T-helper 1 cell treated with Interleukin-12 subunit alpha and Interleukin-12 subunit beta and Interleukin-4 antibody, amounts not matched to agents 30 ng/mL and 1 ng/mL, for 36 hours (primary cell): ENCODE measurements at regions not wholly inside any gene's neighbourhood (a gene's known extent, or its start where the extent isn't known, plus 50 kb on each side); places are given as distances from the start of the nearest gene placed in this dataset.

Source experiments
- intact Hi-C: fragments of 100-400 bp; cut with micrococcal nuclease; formaldehyde crosslinking; loops from one replicate; pipeline ENCODE4 v1.15.1; 2024

DNA sequence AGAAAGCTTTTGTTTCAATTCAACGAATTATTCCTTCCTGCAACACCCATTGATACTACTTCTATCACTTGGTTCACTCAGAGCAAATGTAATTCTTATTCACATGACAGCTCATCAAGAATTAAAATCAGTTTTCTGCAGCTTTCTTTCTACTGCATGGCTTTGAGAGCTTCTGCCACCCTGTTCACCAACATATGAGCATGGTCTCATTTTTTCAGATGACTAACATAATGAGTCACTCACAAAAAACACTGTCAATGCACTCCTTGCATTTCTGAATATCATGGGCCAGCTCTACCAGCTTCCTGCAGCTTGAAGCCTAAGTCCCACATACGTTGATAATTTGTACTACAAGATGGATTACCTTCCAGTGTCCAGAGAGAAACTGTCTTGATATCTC is 342.9 kb downstream of the LRATD1 start:
- intact Hi-C loops: no loop called here

DNA sequence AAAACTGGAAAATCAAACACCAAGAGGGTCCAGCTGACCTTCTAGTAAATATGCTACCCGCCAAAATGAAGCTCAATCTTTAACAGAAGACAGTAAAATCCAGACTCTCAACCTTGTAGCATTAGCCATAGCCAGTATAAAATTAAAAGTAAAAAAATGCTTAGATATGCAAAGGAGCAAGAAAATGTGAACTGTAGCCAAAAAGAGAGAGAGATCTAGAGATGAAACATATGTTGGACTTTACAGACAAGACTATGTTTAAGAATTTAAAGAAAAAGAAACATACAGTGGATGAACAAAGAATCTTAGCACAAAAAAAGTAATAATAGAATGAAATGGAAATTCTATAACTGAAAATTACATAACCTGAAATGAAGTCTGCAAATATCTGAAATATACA is 344.5 kb downstream of the LRATD1 start:
- intact Hi-C loops: no loop called here

DNA sequence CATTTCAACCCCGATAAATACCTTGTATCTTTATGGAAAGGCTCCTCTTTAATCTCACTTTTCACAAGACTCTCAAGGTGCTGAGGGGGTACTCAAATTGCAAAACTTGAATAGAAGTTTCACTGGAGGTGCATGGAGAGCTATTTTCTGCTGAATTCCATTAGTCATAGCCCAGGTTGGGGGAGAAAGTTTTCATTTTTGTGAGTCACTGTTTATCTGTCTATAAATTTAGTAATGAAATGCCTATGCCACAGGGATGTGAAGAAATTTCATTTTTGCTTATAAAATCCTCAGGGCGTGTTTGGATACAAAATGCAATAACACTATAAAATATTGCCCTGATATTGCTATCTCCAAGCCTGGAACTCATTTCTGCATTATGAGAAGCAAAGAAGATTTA is 346.3 kb downstream of the LRATD1 start:
- intact Hi-C loops: no loop called here

DNA sequence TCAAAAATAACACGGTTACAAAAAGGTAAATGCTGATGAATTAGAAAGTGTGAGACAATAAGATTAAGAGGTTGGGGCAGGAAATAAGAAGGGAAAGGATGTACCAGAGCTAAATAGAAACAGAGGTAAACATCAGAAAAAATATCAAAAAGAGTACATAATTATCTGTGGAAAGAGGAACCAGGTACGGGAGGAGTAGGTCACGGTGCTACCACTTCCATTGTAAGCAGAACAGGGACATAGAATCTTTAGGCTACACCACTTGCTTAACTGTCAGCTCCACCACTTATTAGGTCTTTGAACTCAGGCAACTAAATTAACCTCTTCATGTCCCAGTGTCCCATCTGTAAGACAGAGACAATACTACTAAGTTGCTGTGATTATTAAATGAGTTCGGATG is 350.3 kb downstream of the LRATD1 start:
- intact Hi-C loops: no loop called here

DNA sequence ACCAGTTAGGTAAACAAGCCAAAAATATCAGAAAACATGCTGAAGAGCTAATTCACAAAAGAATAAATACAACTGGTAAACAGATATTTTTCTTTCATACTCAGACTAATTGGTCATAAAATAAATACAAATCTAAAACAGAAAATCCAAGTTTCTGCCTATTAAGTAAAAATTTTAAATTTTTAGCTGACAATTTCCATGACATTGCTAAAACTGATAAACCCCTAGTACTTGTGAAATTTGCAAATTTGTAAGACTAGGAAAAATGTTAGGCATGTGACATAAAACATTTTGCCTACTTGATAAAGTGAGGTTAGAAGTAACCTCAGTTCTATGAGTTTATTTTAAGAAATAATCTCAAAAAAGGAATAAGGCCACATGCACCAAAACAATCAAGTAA is 356.1 kb downstream of the LRATD1 start:
- intact Hi-C loops: no loop called here

DNA sequence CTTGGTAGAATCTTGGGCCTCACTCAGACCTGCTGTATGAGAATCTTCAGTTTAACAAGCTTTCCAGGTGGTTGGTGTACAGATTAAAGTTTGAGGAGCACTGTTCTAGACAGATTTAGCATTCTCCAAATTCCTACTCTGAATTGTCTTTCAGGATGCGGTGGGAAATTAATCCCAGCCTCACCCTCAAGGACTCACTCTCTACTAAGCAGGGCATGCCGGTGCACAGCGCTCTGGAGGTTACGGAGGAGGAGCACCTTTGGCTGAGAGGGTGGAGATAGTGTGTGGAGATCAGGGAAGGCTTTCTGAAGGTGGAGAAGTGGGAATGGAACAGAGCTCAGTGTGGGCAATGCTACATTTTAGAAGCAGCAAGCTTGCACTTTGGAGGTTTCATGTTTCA is 359.2 kb downstream of the LRATD1 start:
- intact Hi-C loops: no loop called here

DNA sequence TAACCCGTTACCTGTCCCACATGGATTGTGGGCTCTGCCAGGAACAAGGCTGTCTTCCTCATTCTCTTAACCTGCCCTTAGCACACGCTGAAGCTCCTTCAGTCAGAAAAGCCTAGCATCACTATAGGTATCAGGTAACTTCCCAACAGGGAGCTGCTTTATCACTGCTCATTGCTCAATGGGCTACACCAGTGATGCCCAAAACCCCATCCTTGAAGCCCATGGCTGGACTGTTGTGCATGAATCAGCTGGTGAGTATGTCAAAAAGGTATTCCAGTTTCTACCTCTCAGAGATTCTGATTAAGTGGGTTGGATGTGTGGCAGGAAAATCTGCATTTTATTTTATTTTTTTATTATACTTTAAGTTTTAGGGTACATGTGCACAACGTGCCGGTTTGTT is 362.2 kb downstream of the LRATD1 start:
- intact Hi-C loops: no loop called here

DNA sequence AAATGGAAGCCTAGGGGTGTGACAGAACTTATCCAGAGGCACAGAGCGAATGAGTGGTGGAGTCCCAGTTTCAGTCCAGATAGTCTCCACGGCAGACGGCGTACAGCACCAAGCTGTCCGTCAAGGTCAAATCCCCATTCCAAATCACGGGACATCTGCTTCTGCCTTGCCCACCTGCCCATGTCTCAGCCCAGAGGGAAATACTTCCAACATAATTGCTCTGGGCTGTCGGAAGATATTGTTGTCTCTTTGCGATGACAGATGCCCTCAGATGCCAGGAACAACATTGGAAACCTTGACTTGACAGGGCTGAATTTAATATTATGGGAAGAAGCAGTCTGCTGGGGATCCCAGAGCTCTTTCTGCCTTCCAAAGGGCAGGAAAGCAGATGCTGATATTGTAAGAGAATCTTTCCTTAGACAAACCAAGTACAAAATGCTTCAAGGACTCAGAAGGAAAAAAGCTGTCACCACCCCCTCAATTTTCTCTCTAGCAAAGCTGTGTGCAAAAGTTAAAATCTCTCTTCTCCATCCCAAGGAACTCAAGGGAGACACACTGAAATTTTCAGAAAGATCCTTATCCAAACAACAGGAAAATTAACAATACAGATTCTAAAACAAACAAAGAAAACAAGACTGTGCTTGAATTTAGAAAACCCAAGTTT is 364.0 kb downstream of the LRATD1 start:
- intact Hi-C loops: no loop called here

DNA sequence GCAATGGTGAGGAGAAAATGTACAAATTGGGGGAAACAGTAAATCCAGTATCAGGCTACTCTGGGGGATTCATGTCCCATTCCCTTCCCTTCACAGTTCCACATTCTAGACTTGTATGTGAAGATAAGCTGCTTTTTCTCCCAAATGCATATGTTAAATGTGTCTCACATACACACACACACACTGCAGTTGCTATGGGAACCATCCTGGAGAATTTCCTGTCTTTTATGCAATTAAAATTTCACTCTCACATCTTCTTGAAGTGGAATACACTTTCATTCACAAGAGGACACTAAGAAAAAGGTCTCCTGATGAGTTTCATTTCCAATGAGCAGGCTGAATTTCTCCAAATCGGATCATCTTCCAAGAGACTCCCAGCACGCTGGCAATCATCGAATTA is 366.0 kb downstream of the LRATD1 start:
- intact Hi-C loops: no loop called here

DNA sequence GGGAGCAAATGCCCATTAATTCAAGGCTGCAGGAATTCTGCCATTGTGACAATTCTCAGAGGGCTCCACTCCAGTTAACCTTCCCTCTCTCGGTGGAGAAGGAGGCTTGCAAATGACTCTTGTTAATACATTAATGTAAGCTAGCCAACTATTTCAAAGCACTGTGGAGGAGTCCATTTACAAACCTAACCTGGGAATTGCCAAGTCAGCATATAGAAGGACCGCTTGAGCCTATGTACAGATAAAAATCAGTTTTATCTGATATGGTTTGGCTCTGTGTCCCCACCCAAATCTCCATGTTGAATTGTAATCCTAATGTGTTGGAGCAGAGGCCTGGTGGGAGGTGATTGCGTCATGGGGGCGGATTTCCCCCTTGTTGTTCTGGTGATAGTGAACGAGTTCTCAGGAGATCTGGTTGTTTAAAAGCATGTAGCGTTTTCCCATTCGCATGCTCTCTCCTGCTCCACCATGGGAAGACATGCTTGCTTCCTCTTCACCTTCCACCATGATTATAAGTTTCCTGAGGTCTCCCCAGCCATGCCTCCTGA is 366.7 kb downstream of the LRATD1 start:
- intact Hi-C loops: no loop called here

DNA sequence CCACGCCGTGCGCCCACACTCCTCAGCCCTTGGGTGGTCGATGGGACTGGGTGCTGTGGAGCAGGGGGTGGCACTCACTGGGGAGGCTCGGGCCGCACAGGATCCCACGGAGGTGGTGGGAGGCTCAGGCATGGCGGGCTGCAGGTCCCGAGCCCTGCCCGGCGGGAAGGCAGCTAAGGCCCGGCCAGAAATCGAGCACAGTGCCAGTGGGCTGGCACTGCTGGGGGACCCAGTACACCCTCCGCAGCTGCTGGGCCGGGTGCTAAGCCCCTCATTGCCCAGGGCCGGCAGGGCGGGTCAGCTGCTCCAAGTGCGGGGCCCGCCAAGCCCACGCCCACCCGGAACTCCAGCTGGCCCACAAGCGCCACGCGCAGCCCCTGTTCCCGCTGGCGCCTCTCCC is 370.0 kb downstream of the LRATD1 start:
- intact Hi-C loops: loop anchor here (10.0 kb wide), 1 partner anchor 152 kb away; no protein-coding TSS in a partner anchor

DNA sequence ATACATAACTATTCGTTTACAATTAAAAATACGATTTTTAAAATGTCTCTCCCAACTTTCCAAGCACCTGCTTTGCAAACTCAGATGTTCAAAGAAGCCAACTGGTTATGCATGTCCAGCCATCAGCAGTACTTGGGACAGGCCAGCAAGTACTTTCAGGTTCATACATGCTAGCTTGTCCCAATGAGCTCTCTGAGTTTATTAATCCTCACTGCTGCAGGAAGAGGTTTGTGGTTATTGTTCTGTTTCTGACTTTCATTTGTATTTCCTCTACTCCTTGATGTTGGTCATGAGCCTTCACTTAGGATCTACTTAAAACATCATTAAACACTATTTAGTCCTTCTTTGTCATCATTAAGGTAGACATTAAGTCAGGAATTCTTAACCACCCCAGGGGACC is 374.1 kb downstream of the LRATD1 start:
- intact Hi-C loops: loop anchor here (10.0 kb wide), 1 partner anchor 148 kb away; no protein-coding TSS in a partner anchor

DNA sequence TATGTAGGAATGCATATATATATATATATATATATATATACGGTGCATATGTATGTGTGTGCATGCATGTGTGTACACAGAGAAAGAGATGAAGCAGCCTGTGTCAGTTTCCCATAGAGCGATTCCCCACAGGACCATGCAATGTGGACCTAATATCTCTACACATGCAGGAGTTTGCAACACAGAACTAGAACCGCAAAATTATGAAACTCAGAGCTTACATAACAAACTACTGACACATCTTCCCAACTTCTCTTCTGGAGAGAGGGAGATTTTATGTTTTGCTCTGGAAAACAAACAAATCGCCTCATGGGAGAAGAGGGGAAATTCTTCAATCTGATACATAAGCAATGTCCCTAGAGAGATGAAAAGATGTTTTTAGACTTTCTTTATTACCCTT is 377.2 kb downstream of the LRATD1 start:
- intact Hi-C loops: loop anchor here (10.0 kb wide), 1 partner anchor 145 kb away; no protein-coding TSS in a partner anchor

DNA sequence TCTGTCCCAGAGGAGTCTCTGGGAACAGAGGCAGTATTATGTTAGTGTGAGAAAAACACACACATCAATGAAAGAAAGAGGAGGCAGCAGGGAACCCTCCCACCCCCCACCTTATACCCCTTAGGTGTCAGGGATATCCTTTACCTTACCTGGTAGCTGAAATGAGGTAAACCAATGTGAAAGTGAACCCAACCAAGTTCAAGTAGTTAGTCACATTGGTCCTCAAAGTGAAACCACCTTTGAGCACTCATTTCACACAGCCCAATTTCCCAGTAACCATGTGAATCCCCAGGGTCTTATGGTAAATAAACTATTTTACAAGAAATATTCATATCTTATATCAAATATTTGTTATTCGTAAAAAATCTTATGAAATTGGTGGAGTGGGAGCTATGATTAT is 377.8 kb downstream of the LRATD1 start:
- intact Hi-C loops: no loop called here

DNA sequence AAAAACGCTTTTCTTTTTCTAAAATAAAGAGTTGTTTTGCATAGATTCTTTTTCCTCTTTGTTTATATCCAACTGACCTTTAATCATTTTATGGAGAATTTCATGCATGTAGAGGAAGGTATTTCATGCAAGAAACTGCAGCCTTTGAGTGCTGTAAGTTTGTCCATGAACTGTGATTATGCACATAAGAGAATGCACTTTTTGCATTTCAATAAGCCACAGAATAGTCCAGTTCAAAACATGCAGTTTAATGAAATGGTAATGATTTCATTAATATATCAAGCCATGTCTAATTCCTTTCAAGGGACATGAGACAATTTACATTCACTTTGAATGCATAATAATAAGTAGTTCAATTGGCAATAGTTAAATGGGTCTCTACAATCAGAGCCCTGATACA is 386.3 kb downstream of the LRATD1 start:
- intact Hi-C loops: no loop called here

DNA sequence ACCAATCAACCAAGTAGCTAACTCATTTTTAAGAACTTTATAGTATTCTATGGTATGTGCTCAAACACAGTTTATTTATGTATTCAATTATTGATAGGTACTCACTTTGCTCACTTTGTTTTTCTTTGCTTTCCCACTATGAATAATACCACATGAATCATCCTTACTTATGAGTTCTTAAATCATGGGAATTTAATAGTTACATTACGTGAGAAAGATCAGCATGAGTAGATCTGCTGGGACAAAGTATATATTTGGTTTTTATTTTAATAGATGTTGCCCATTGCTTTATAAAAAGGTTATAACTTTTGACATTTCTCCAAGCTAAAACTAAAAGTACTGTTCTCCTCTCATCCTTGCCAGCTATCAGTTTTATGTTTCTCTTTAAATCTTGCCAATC is 390.7 kb downstream of the LRATD1 start:
- intact Hi-C loops: no loop called here

DNA sequence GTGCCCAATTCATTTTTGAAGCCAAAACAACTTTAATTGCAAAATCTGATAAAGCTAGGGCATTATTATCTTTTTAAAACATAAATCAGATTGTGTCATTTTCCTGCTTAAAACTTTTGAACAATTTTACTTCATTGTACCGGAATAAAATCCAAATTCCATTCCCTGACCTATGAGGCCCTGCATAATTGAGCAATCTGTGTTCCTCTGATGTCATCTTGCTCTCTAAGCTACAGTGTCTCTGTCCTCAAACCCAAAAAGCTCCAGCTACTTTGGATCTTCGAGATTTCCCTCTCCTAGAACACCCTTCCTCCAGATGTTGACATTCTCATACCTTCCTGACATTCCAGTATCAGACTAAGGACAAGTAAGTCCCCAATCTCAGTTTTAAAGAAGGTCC is 395.9 kb downstream of the LRATD1 start:
- intact Hi-C loops: no loop called here

DNA sequence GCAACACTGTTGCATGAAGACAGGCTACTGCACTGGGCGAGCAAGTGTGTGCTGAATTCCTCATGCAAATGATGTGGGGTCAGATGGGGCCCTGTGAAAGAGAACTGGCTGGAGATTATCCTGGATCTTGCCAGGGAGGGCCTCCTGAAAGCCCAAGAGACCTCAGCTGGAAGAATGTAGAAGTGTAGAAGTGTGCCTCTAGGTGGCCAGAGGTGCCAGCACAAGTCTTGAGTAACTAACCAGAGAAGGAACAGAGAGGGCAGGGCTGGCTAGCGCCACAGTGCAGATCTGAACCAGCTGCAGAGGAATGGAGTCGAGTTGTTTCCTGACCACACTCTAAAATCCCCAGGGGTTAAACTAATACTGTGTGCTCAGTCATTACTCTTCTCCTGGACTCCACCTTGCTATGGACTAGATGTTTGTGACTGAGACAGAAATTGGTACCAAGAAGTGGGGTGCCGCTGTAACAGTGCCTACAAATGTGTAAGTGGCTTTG is 399.3 kb downstream of the LRATD1 start:
- intact Hi-C loops: loop anchor here (10.0 kb wide), 1 partner anchor 543 kb away; no protein-coding TSS in a partner anchor

DNA sequence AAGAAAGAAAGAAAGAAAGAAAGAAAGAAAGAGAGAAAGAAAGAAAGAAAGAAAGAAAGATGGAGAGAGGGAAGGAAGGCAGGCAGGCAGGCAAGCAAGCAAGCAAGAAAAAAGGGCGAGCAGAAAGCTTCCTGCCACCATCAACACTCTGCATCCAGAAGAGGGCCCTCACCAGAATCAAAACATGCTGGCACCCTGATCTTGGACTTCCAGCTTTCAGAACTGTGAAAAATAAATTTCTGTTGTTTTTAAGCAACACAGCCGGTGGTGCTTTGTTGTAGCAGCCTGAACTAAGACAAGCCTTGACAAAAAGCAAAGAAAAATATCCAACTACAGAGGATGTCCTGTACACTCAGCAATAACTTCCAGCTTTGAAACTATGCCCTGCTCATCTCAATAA is 401.7 kb downstream of the LRATD1 start:
- intact Hi-C loops: loop anchor here (10.0 kb wide), 1 partner anchor 541 kb away; no protein-coding TSS in a partner anchor

DNA sequence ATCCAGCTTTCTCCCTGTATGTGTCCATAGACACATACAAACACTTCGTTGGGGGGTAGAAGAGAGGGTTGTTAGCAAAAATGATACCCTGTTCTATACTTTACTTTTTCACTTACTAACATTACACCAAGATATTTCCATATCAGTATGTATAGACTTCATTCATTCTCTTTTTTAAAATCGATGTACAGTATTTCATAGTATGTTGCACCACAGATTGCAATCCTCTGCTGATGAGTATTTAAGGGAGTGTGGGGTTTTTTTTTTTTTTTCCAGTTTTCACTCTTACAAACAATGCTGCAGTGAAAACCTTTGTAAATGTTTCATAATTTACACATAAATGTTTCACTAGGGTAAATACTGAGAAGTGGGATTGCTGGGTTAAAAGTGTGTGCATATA is 402.3 kb downstream of the LRATD1 start:
- intact Hi-C loops: loop anchor here (10.0 kb wide), 1 partner anchor 540 kb away; no protein-coding TSS in a partner anchor

DNA sequence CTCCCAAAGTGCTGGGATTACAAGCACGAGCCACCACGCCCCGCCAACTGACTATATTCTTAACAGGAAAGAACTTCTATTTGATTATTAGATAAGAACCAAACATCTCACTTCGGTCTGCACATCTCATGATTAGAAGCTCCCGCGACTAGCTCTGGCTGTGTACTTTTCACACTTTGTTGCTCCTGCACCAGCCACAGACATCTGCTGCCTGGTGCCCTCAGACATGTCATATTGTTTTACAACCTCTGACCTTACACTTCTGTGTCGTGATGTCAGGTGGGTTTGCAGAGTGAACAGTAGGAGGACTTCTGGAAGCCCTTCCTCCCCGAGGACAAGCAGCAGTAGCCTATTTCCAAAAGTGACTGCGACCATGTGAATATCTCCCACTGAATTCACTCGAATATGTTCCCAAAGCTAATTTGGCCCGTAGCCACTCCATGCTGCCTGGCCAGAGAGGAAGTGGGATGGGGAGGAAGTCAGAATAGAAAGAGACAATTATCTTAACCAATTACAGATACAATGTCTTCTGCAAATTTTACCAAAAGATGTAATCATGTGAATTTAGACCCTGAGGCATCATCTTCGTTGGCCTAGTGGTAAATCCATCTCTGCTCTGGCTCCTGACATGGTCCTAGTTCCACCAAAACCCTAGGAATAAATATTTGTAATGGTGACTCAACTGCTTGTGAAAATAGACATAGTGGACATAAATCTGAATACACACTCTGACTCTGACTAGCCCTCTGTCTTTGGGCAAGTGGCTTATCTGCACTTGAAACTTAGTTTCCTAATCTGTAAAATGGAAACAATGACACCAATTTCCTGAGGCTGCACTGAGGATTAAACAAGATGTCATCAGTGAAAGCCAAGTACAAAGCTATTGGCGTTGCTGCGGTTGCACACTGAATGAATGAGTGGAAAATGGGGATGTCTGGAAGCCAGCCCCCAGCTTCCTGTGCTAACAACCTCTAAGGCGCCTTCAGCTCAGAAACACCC is 406.1 kb downstream of the LRATD1 start:
- intact Hi-C loops: loop anchor here (10.0 kb wide), 1 partner anchor 536 kb away; no protein-coding TSS in a partner anchor
